DOHH2 (cell line): ENCODE measurements at regions not wholly inside any gene's neighbourhood (a gene's known extent, or its start where the extent isn't known, plus 50 kb on each side); places are given as distances from the start of the nearest gene placed in this dataset.

ENCODE experiments used
- EZH2phosphoT487 ChIP-seq: fragments of 200-600 bp; sonication (generic); IDR thresholded peaks from 2 replicates; pipeline ENCODE4 v1.6.1; 2017; ENCODE audit warnings: borderline replicate concordance, mild to moderate bottlenecking, antibody characterized with exemption, low read length, moderate library complexity, mixed read lengths
- TF ChIP-seq, protein P1 (sequence below): fragments of 200-600 bp; sonication (generic); IDR thresholded peaks from one replicate; pipeline ENCODE4 v1.5.1; 2014; ENCODE audit warnings: antibody characterized with exemption, mild to moderate bottlenecking, low read depth, low read length; ENCODE audit not compliant: poor library complexity, severe bottlenecking

DNA sequence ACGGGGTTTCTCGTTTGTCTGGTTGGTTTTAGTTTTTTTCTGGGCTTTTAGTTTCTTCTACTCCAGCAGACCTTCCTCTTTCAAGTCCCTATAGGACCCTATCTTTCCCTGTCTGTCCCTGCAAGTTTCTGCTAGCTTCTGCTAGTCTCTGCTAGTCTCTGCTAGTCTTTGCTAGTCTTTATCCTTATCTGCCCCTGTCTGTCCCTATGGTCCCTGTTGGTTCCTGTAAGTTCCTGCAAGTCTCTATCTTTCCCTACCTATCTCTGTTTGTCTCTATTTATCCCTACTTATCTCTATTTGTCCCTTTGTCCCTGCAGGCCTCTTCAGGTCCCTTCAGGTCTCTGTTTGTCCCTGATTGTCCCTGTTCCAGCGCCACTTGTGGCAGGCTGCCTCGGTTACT is 81.5 kb upstream of the PLEKHG7 start:
- TF ChIP-seq, protein P1, sequence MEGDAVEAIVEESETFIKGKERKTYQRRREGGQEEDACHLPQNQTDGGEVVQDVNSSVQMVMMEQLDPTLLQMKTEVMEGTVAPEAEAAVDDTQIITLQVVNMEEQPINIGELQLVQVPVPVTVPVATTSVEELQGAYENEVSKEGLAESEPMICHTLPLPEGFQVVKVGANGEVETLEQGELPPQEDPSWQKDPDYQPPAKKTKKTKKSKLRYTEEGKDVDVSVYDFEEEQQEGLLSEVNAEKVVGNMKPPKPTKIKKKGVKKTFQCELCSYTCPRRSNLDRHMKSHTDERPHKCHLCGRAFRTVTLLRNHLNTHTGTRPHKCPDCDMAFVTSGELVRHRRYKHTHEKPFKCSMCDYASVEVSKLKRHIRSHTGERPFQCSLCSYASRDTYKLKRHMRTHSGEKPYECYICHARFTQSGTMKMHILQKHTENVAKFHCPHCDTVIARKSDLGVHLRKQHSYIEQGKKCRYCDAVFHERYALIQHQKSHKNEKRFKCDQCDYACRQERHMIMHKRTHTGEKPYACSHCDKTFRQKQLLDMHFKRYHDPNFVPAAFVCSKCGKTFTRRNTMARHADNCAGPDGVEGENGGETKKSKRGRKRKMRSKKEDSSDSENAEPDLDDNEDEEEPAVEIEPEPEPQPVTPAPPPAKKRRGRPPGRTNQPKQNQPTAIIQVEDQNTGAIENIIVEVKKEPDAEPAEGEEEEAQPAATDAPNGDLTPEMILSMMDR: no peak
- no peak for TF ChIP-seq EZH2phosphoT487
